Lower lobe of right lung (tissue), 2 donors: ENCODE measurements at regions not wholly inside any gene's neighbourhood (a gene's known extent, or its start where the extent isn't known, plus 50 kb on each side); places are given as distances from the start of the nearest gene placed in this dataset.

Experiments
- ATAC-seq, 2 donors: fragments of 200-7000 bp; cut with Tn5 transposase; one replicate each; pipeline ENCODE4 v1.9.1; 2020 to 2022; ENCODE audit warnings: mild to moderate bottlenecking in 2 of 2, moderate library complexity in 2 of 2
- DNase-seq: peaks from one replicate; pipeline ENCODE4 v3.0.0-alpha.2; 2020
- H3K27ac ChIP-seq: fragments of 200-600 bp; one replicate; pipeline ENCODE4 v1.8.0; 2022
- H3K27me3 ChIP-seq: fragments of 200-600 bp; one replicate; pipeline ENCODE4 v1.8.0; 2022; ENCODE audit warnings: low read depth
- H3K36me3 ChIP-seq: fragments of 200-600 bp; one replicate; pipeline ENCODE4 v1.8.0; 2022; ENCODE audit warnings: mild to moderate bottlenecking
- H3K4me1 ChIP-seq: fragments of 200-600 bp; one replicate; pipeline ENCODE4 v1.8.0; 2022
- H3K4me3 ChIP-seq: fragments of 200-600 bp; one replicate; pipeline ENCODE4 v1.8.0; 2022; ENCODE audit warnings: mild to moderate bottlenecking
- H3K9me3 ChIP-seq: fragments of 200-600 bp; one replicate; pipeline ENCODE4 v1.8.0; 2022
- CTCF ChIP-seq: fragments of 200-600 bp; IDR thresholded peaks from one replicate; pipeline ENCODE4 v1.8.0; 2022; ENCODE audit warnings: antibody characterized with exemption, mild to moderate bottlenecking
- intact Hi-C: fragments of 100-400 bp; cut with DNase I; formaldehyde crosslinking; loops from one replicate; pipeline ENCODE4 v1.11.0; 2022
- donor health status: DM: no; HTN: yes; CAD: no; lungs with severe emphysema.

GRCh38 chr1:178628637-178629251, 96.3 kb upstream of the RALGPS2 start:
- TF ChIP-seq CTCF: no peak
- DNase-seq (no peak), ATAC-seq (no peak)
- intact Hi-C loops: no loop called here
- Histone ChIP-seq H3K4me1 (no peaks in the 10 kb centered on the region), H3K27me3 (no peaks in the 10 kb centered on the region), H3K36me3 (no peaks in the 10 kb centered on the region), H3K27ac (no peak overlapping the region), H3K4me3 (no peak overlapping the region), H3K9me3 (no peaks in the 10 kb centered on the region)

- no peaks in the 10 kb centered on the region for H3K27me3 ChIP-seq
- ATAC-seq (peak in 1 of 2 donors; percentile 16), DNase-seq (no peak)
- no peaks in the 10 kb centered on the region for H3K36me3 ChIP-seq
- H3K27ac ChIP-seq: no peak overlapping the region
- TF ChIP-seq CTCF: no peak
- H3K4me3 ChIP-seq: no peak overlapping the region
- H3K9me3 ChIP-seq: no peaks in the 10 kb centered on the region
- intact Hi-C loops: no loop called here
- H3K4me1 ChIP-seq: no peaks in the 10 kb centered on the region
Observed at GRCh38 chr1:178629252-178630154, 95.5 kb upstream of the RALGPS2 start.

GRCh38 chr1:178630417-178630816, 94.6 kb upstream of the RALGPS2 start:
- Histone ChIP-seq H3K27me3 (no peaks in the 10 kb centered on the region), H3K4me3 (no peak overlapping the region), H3K36me3 (no peaks in the 10 kb centered on the region), H3K9me3 (no peaks in the 10 kb centered on the region), H3K4me1 (no peaks in the 10 kb centered on the region), H3K27ac (no peak overlapping the region)
- no peak for TF ChIP-seq CTCF
- DNase-seq: no peak
- intact Hi-C loops: no loop called here
- no peak for ATAC-seq

- H3K9me3 ChIP-seq: no peaks in the 10 kb centered on the region
- no peak for TF ChIP-seq CTCF
- H3K4me1 ChIP-seq: no peaks in the 10 kb centered on the region
- no peak overlapping the region for H3K27ac ChIP-seq
- no peak overlapping the region for H3K4me3 ChIP-seq
- DNase-seq (no peak), ATAC-seq (no peak)
- intact Hi-C loops: no loop called here
- no peaks in the 10 kb centered on the region for H3K36me3 ChIP-seq
- H3K27me3 ChIP-seq: no peaks in the 10 kb centered on the region
Observed at GRCh38 chr1:178632653-178633052, 92.4 kb upstream of the RALGPS2 start.

- ATAC-seq: no peak
- H3K27me3 ChIP-seq: no peaks in the 10 kb centered on the region
- intact Hi-C loops: no loop called here
- no peak for TF ChIP-seq CTCF
- no peak overlapping the region for H3K27ac ChIP-seq
- no peak overlapping the region for H3K4me3 ChIP-seq
- H3K9me3 ChIP-seq: no peaks in the 10 kb centered on the region
- H3K4me1 ChIP-seq: no peaks in the 10 kb centered on the region
- H3K36me3 ChIP-seq: no peaks in the 10 kb centered on the region
- DNase-seq: no peak
Observed at GRCh38 chr1:178633056-178633455, 92.0 kb upstream of the RALGPS2 start.
